GM12874 (cell line): ENCODE measurements at regions not wholly inside any gene's neighbourhood (a gene's known extent, or its start where the extent isn't known, plus 50 kb on each side); places are given as distances from the start of the nearest gene placed in this dataset.

ENCODE experiments used
- TF ChIP-seq, protein P1 (sequence below): IDR thresholded peaks from 2 replicates; pipeline ENCODE4 v1.5.1; 2011; ENCODE audit warnings: low read depth, mild to moderate bottlenecking, control low read depth, low read length, moderate library complexity; ENCODE audit not compliant: insufficient read depth

DNA sequence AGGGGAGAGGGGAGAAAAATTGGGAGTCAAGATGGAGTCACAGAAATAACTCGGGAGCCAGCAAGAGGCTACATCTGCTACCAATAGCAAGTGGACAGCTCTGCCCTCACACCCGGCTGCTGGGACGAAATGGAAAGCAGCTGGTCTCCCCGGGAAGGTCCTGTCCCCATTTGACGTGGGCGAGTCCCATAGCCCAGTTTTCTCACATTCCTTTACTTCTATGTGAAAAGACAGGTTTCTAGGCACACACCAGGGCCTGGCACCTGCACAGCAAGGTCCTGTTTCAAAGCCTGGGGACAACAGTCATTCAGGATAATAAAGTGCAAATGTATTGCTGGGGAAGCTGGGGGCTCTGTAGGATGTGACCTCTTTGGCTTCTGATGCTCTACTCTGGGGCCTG lies 162.6 kb downstream of the OAT start:
- TF ChIP-seq, protein P1, sequence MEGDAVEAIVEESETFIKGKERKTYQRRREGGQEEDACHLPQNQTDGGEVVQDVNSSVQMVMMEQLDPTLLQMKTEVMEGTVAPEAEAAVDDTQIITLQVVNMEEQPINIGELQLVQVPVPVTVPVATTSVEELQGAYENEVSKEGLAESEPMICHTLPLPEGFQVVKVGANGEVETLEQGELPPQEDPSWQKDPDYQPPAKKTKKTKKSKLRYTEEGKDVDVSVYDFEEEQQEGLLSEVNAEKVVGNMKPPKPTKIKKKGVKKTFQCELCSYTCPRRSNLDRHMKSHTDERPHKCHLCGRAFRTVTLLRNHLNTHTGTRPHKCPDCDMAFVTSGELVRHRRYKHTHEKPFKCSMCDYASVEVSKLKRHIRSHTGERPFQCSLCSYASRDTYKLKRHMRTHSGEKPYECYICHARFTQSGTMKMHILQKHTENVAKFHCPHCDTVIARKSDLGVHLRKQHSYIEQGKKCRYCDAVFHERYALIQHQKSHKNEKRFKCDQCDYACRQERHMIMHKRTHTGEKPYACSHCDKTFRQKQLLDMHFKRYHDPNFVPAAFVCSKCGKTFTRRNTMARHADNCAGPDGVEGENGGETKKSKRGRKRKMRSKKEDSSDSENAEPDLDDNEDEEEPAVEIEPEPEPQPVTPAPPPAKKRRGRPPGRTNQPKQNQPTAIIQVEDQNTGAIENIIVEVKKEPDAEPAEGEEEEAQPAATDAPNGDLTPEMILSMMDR: no peak

DNA sequence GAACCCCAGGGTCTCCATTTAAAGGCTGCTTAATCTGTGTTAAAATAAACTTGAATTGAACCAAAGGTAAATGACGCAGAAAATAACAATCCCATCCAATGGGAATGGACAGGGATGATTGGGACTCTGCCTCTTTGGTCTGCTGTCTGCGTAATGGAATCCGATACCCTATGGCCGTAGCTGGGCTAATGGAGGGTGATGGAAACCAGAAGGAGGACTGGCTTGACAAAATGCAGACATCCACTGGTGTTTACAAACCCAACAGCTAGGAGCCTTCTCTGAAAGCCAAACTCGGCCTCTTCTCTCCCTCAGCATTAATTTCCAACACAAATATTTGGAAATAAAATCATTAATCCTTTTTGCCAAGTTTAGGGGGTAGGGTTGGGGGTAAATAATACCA lies 162.2 kb upstream of the CHST15 start:
- TF ChIP-seq, protein P1: no peak

- TF ChIP-seq, protein P1: no peak
These were observed 161.1 kb upstream of the CHST15 start for GRCh38 chr10:124254490-124254889.

DNA sequence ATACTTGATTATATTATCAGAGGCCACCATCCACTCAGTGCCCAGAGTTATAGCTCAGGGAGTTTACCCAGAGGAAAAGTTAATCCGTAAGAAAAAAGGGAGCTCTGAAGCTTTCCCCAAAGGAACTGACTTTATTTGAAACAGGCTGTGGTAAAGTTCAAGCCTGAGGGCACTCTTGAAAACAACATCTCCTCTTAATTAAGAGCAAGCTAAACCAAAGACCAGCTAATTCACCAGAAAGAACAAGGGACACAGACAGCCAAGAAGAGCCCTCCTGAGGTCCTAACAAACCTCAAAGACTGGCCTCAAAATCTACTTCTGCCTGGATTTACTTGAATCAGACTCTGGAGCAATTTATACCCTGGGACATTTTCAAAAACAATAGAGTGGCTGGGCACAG lies 159.6 kb upstream of the CHST15 start:
- TF ChIP-seq, protein P1: no peak

DNA sequence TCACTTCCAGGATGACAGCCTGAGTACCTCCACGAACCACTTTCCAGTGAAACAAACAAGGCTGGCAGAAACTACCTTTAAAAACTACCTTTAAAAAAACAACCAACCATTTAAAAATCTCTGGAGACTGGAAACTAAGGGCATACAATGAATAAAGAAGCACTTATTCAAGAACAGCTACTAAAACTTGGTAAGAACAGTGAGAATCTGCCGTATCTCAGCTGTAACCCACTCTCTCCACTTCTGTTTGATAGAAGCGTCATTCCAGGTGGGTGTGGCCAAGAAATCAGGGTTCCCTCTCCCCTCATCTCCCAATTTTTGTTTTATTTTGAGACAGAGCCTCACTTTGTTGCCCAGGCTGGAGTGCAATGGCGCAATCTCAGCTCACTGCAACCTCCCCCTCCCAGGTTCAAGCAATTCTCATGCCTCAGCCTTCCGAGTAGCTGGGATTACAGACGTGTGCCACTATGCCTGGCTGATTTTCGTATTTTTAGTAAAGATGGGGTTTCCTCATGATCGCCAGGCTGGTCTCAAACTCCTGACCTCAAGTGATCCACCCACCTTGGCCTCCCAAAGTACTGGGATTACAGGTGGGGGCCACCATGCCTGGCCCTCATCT lies 158.8 kb upstream of the CHST15 start:
- TF ChIP-seq, protein P1: no peak

DNA sequence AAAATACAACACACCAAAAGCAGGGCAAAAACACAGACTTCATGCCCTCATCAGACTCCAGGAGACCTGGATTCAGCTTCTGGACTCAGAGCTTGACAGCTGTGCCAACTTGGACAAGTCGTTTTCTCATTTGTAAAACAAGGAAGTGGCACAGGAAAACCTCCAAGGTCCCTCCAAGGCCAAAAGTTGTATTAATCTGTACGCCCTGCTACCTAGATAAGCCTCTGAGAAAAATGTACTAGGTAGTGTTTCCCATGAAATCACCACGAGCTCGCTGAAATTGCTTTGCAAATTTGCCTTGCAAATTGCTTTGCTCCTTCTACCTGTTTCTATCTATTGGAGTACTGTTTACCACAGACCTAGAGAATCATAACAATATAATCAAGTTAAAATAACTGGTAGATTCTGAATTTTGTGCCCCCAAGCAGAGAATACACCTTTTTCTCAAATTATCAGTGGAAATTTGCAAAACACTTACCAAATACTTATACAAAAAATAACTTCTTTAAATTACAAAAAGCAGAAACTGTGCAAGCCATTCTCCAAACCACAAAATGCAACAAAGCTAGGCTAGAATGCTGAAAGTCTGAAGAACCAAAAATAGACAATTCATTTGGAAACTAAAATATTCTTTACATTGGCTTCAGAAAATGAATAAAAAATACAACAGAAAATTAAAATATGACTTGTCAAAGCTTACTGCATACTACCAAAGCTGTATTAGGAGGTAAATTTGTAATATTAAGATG lies 158.1 kb upstream of the CHST15 start:
- TF ChIP-seq, protein P1: no peak

DNA sequence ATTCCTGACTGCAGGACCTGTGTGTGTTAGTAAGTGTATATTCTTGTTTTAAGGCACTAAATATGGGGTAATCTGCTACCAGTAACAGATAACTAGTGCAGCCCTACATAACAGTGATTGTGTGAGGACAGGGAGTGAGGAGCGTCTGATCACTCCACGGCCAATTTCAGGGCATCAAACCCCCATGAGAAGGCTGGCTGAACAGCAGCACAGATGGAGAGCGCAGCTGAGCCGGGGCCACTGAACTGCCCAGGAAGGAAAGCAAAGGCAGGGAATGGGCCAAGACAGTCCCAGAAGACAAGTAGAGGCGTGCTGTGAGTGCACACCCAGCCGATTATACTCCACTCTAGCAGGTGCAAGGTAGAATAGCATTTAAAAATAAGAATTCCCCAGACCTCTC lies 157.1 kb upstream of the CHST15 start:
- TF ChIP-seq, protein P1: no peak
